NB4 (cell line): ENCODE measurements at regions not wholly inside any gene's neighbourhood (a gene's known extent, or its start where the extent isn't known, plus 50 kb on each side); places are given as distances from the start of the nearest gene placed in this dataset.

Experiments used
- DNase-seq: peaks from one replicate; pipeline ENCODE4 v3.0.0; 2010; ENCODE audit warnings: low read depth
- H3K4me3 ChIP-seq: one replicate; pipeline ENCODE4 v1.5.1; 2011; ENCODE audit warnings: mild to moderate bottlenecking, low read depth, low read length, moderate library complexity
- CTCF ChIP-seq: IDR thresholded peaks from one replicate; pipeline ENCODE4 v1.5.1; 2012; ENCODE audit warnings: low read depth, low read length
- MAX ChIP-seq: IDR thresholded peaks from 2 replicates; pipeline ENCODE4 v1.6.1; 2011; ENCODE audit warnings: low read depth, low read length
- MYC ChIP-seq: IDR thresholded peaks from 2 replicates; pipeline ENCODE4 v1.6.1; 2011; ENCODE audit warnings: low read depth, low read length
- POLR2A ChIP-seq: IDR thresholded peaks from 2 replicates; pipeline ENCODE4 v1.6.1; 2011; ENCODE audit warnings: mild to moderate bottlenecking; ENCODE audit not compliant: insufficient read length; ENCODE audit errors: extremely low read depth

GRCh38 chr5:106698169-106698568 lies 972.6 kb downstream of the EFNA5 start:
- no peak for DNase-seq
- no peak for TF ChIP-seq CTCF
- no peak for TF ChIP-seq MAX
- TF ChIP-seq POLR2A = no peak
- no peak for TF ChIP-seq MYC
- no peak overlapping the region for H3K4me3 ChIP-seq

GRCh38 chr5:106691701-106692100 lies 979.0 kb downstream of the EFNA5 start:
- H3K4me3 ChIP-seq = no peak overlapping the region
- TF ChIP-seq POLR2A = no peak
- no peak for TF ChIP-seq MYC
- TF ChIP-seq CTCF = no peak
- no peak for DNase-seq

GRCh38 chr5:106690585-106690984 lies 980.2 kb downstream of the EFNA5 start:
- no peak for TF ChIP-seq MYC
- no peak for TF ChIP-seq POLR2A
- no peak for TF ChIP-seq MAX
- TF ChIP-seq CTCF = no peak
- H3K4me3 ChIP-seq = no peak overlapping the region
- no peak for DNase-seq

- no peak overlapping the region for H3K4me3 ChIP-seq
- DNase-seq = no peak
- no peak for TF ChIP-seq CTCF
- no peak for TF ChIP-seq MAX
- TF ChIP-seq MYC = no peak
- TF ChIP-seq POLR2A = no peak
These were observed 990.4 kb downstream of the EFNA5 start for GRCh38 chr5:106680330-106680729.

- no peak for DNase-seq
- H3K4me3 ChIP-seq = no peak overlapping the region
- TF ChIP-seq CTCF = no peak
- no peak for TF ChIP-seq POLR2A
- no peak for TF ChIP-seq MYC
- no peak for TF ChIP-seq MAX
These were observed 993.7 kb downstream of the EFNA5 start for GRCh38 chr5:106677057-106677456.

GRCh38 chr5:106675687-106676086 lies 995.0 kb downstream of the EFNA5 start:
- TF ChIP-seq MAX (no peak), POLR2A (no peak), CTCF (no peak), MYC (no peak)
- DNase-seq = no peak
- no peak overlapping the region for H3K4me3 ChIP-seq
